RWPE2 (cell line): ENCODE measurements at regions not wholly inside any gene's neighbourhood (a gene's known extent, or its start where the extent isn't known, plus 50 kb on each side); places are given as distances from the start of the nearest gene placed in this dataset.

Source experiments
- ATAC-seq: fragments of 200-7000 bp; cut with Tn5 transposase; 3 replicates; pipeline ENCODE4 v1.9.1; 2021; ENCODE audit warnings: low read depth
- DNase-seq: peaks from one replicate; pipeline ENCODE4 v3.0.0-alpha.2; 2020; ENCODE audit warnings: low spot score
- H3K27ac ChIP-seq: fragments of 450-650 bp; 2 replicates; pipeline ENCODE4 v1.5.1; 2017; ENCODE audit warnings: mild to moderate bottlenecking; ENCODE audit not compliant: poor library complexity, severe bottlenecking
- H3K27me3 ChIP-seq: fragments of 250-450 bp; sonication (Bioruptor Pico); 2 replicates; pipeline ENCODE4 v1.5.1; 2021; ENCODE audit warnings: mild to moderate bottlenecking, moderate library complexity; ENCODE audit not compliant: insufficient read depth, poor library complexity, severe bottlenecking
- H3K36me3 ChIP-seq: fragments of 250-450 bp; sonication (Bioruptor Pico); 2 replicates; pipeline ENCODE4 v1.5.1; 2020; ENCODE audit warnings: low read depth, mild to moderate bottlenecking, moderate library complexity
- H3K4me1 ChIP-seq: fragments of 250-450 bp; sonication (Bioruptor Pico); 2 replicates; pipeline ENCODE4 v1.5.1; 2021; ENCODE audit warnings: mild to moderate bottlenecking, moderate library complexity; ENCODE audit not compliant: insufficient read depth, poor library complexity, severe bottlenecking
- H3K4me3 ChIP-seq: fragments of 250-450 bp; sonication (Bioruptor Pico); 2 replicates; pipeline ENCODE4 v1.5.1; 2021; ENCODE audit warnings: mild to moderate bottlenecking, moderate library complexity; ENCODE audit not compliant: severe bottlenecking
- H3K9me3 ChIP-seq: fragments of 250-450 bp; sonication (Bioruptor Pico); 2 replicates; pipeline ENCODE4 v1.5.1; 2021; ENCODE audit warnings: mild to moderate bottlenecking, moderate library complexity; ENCODE audit not compliant: severe bottlenecking
- CTCF ChIP-seq: fragments of 450-650 bp; IDR thresholded peaks from one replicate; pipeline ENCODE4 v1.5.1; 2017; ENCODE audit warnings: mild to moderate bottlenecking, moderate library complexity; ENCODE audit not compliant: poor library complexity, severe bottlenecking

GRCh38 chr1:112791723-112792104 lies 76.6 kb upstream of the PPM1J start:
- Histone ChIP-seq H3K27ac (peak overlapping the region; percentile 27), H3K4me3 (no peak overlapping the region), H3K4me1 (peaks cover 7% of the 10 kb centered on the region), H3K27me3 (no peaks in the 10 kb centered on the region), H3K9me3 (no peaks in the 10 kb centered on the region), H3K36me3 (no peaks in the 10 kb centered on the region)
- no peak for DNase-seq
- no peak for TF ChIP-seq CTCF
- ATAC-seq = no peak

- Histone ChIP-seq H3K27me3 (no peaks in the 10 kb centered on the region), H3K27ac (peak overlapping the region; percentile 27), H3K4me3 (no peak overlapping the region), H3K36me3 (no peaks in the 10 kb centered on the region), H3K9me3 (no peaks in the 10 kb centered on the region), H3K4me1 (peaks cover 7% of the 10 kb centered on the region)
- ATAC-seq (no peak), DNase-seq (no peak)
- TF ChIP-seq CTCF = no peak
These were observed 76.0 kb upstream of the PPM1J start for GRCh38 chr1:112790920-112791722.

- no peak for TF ChIP-seq CTCF
- H3K27me3 ChIP-seq = no peaks in the 10 kb centered on the region
- DNase-seq = no peak
These were observed 73.4 kb upstream of the PPM1J start for GRCh38 chr1:112788561-112788960.

GRCh38 chr1:112788054-112788453 lies 72.9 kb upstream of the PPM1J start:
- Histone ChIP-seq H3K27ac (no peak overlapping the region), H3K27me3 (no peaks in the 10 kb centered on the region), H3K4me1 (peaks cover 7% of the 10 kb centered on the region), H3K36me3 (no peaks in the 10 kb centered on the region), H3K9me3 (no peaks in the 10 kb centered on the region), H3K4me3 (no peak overlapping the region)
- no peak for DNase-seq
- ATAC-seq = no peak
- TF ChIP-seq CTCF = no peak

More at GRCh38 chr1:112788561-112788960, 73.4 kb upstream of the PPM1J start:
- no peak overlapping the region for H3K27ac ChIP-seq
- peaks cover 7% of the 10 kb centered on the region for H3K4me1 ChIP-seq
- no peak overlapping the region for H3K4me3 ChIP-seq
- H3K9me3 ChIP-seq = no peaks in the 10 kb centered on the region
- no peaks in the 10 kb centered on the region for H3K36me3 ChIP-seq
- no peak for ATAC-seq

- no peak for TF ChIP-seq CTCF
- H3K4me3 ChIP-seq = no peak overlapping the region
- no peak for ATAC-seq
- no peaks in the 10 kb centered on the region for H3K27me3 ChIP-seq
- no peaks in the 10 kb centered on the region for H3K4me1 ChIP-seq
- H3K27ac ChIP-seq = no peak overlapping the region
- no peak for DNase-seq
- no peaks in the 10 kb centered on the region for H3K9me3 ChIP-seq
- no peaks in the 10 kb centered on the region for H3K36me3 ChIP-seq
These were observed 67.9 kb upstream of the PPM1J start for GRCh38 chr1:112783059-112783458.
